Naive thymus-derived CD4-positive, alpha-beta T cell (primary cell): ENCODE measurements at regions not wholly inside any gene's neighbourhood (a gene's known extent, or its start where the extent isn't known, plus 50 kb on each side); places are given as distances from the start of the nearest gene placed in this dataset.
"Not testable (repeated sequence)": the region's sequence is repeated elsewhere in the genome, so short reads cannot be mapped to it uniquely, and the experiment has no call there.

ENCODE experiments used
- ATAC-seq: fragments of 150-1000 bp; cut with Tn5 transposase; 2 replicates; pipeline ENCODE4 v1.10.0; 2021; ENCODE audit warnings: mild to moderate bottlenecking, moderate library complexity
- CTCF ChIA-PET: fragments of 350-600 bp; sonication (Branson Sonifier 250); formaldehyde crosslinking; loops from one replicate; lab custom pipeline; 2021; ENCODE audit warnings: antibody characterized with exemption; lab: Charles Lee
- POLR2A ChIA-PET: fragments of 350-600 bp; sonication (Branson Sonifier 250); formaldehyde crosslinking; loops from one replicate; lab custom pipeline; 2021; ENCODE audit warnings: antibody characterized with exemption, inconsistent platforms; lab: Charles Lee
- DNase-seq, 9 donors: peaks; one replicate each; pipeline versions ENCODE4 v3.0.0 to v3.0.0-alpha.2; 2020 to 2022; ENCODE audit warnings: mixed read lengths in 1 of 9
- H3K27ac ChIP-seq: one replicate; pipeline ENCODE4 v1.7.0; 2013; ENCODE audit warnings: mild to moderate bottlenecking, low read depth, low read length, moderate library complexity
- H3K27me3 ChIP-seq, 2 donors: one replicate each; pipeline ENCODE4 v1.7.0; 2013; ENCODE audit warnings: low read length in 2 of 2, mild to moderate bottlenecking in 2 of 2, moderate library complexity in 2 of 2; ENCODE audit not compliant: control insufficient read depth in 2 of 2, insufficient read depth in 2 of 2
- H3K36me3 ChIP-seq, 3 experiments: 1 replicate in 2 of 3; 2 replicates in 1 of 3; pipeline ENCODE4 v1.7.0; 2013; ENCODE audit warnings: low read length in 3 of 3, mild to moderate bottlenecking in 3 of 3, moderate library complexity in 1 of 3; ENCODE audit not compliant: insufficient read depth in 3 of 3, control insufficient read depth in 2 of 3
- H3K4me1 ChIP-seq, 2 donors: one replicate each; pipeline ENCODE4 v1.7.0; 2013; ENCODE audit warnings: low read length in 2 of 2, mild to moderate bottlenecking in 2 of 2, moderate library complexity in 1 of 2; ENCODE audit not compliant: control insufficient read depth in 2 of 2, insufficient read depth in 2 of 2
- H3K4me3 ChIP-seq: 2 replicates; pipeline ENCODE4 v1.7.0; 2013; ENCODE audit warnings: mild to moderate bottlenecking, low read length
- H3K9me3 ChIP-seq, 3 experiments: 1 replicate in 2 of 3; 2 replicates in 1 of 3; pipeline ENCODE4 v1.7.0; 2013; ENCODE audit warnings: low read length in 3 of 3; ENCODE audit not compliant: control insufficient read depth in 2 of 3
- H3K27ac Mint-ChIP-seq, 9 donors: one replicate each; pipeline ENCODE4 v1.8.0; 2020 to 2022; ENCODE audit warnings: mixed read lengths in 9 of 9, mild to moderate bottlenecking in 8 of 9, moderate library complexity in 5 of 9, inconsistent platforms in 2 of 9
- H3K27me3 Mint-ChIP-seq, 5 donors: one replicate each; pipeline ENCODE4 v1.8.0; 2021 to 2022; ENCODE audit warnings: mixed read lengths in 5 of 5, mild to moderate bottlenecking in 1 of 5
- H3K36me3 Mint-ChIP-seq, 5 donors: one replicate each; pipeline ENCODE4 v1.8.0; 2020 to 2022; ENCODE audit warnings: mixed read lengths in 5 of 5, mild to moderate bottlenecking in 3 of 5, inconsistent platforms in 1 of 5
- H3K4me1 Mint-ChIP-seq, 7 donors: one replicate each; pipeline ENCODE4 v1.8.0; 2020 to 2022; ENCODE audit warnings: mixed read lengths in 7 of 7, mild to moderate bottlenecking in 3 of 7, inconsistent platforms in 1 of 7
- H3K4me3 Mint-ChIP-seq, 10 donors: one replicate each; pipeline ENCODE4 v1.8.0; 2020 to 2022; ENCODE audit warnings: mild to moderate bottlenecking in 10 of 10, mixed read lengths in 10 of 10, moderate library complexity in 6 of 10, inconsistent platforms in 2 of 10
- H3K9me3 Mint-ChIP-seq, 11 donors: one replicate each; pipeline ENCODE4 v1.8.0; 2020 to 2022; ENCODE audit warnings: mixed read lengths in 11 of 11, mild to moderate bottlenecking in 4 of 11, inconsistent platforms in 1 of 11, moderate library complexity in 1 of 11
- intact Hi-C, 2 donors: fragments of 100-400 bp; cut with micrococcal nuclease; formaldehyde crosslinking; loops; one replicate each; pipeline ENCODE4 v1.15.1; 2023

- no peaks in the 10 kb centered on the region for H3K27me3 Mint-ChIP-seq
- H3K4me3 Mint-ChIP-seq: no peak overlapping the region
- peaks cover 0 to 7% (median 0%) of the 10 kb centered on the region in 11 donors for H3K9me3 Mint-ChIP-seq
- DNase-seq (no peak), ATAC-seq (no peak)
- H3K4me1 ChIP-seq: no peaks in the 10 kb centered on the region
- no peaks in the 10 kb centered on the region for H3K4me1 Mint-ChIP-seq
- intact Hi-C loops: no loop called here
- no peak overlapping the region for H3K27ac ChIP-seq
- no peaks in the 10 kb centered on the region for H3K36me3 Mint-ChIP-seq
- ChIA-PET POLR2A (interaction anchor here (0.7 kb wide), 1 partner anchor 348 kb away, joined by 3 read pairs; no protein-coding TSS in a partner anchor), CTCF (no interaction called here)
- H3K9me3 ChIP-seq: no peaks in the 10 kb centered on the region
- H3K4me3 ChIP-seq: no peak overlapping the region
- no peaks in the 10 kb centered on the region for H3K27me3 ChIP-seq
- H3K36me3 ChIP-seq: no peaks in the 10 kb centered on the region
- H3K27ac Mint-ChIP-seq: no peak overlapping the region
These were observed 2022.0 kb upstream of the CELF4 start for GRCh38 chr18:39587586-39587985.

- peaks cover 0 to 7% (median 0%) of the 10 kb centered on the region in 11 donors for H3K9me3 Mint-ChIP-seq
- H3K36me3 ChIP-seq: no peaks in the 10 kb centered on the region
- intact Hi-C loops: no loop called here
- no peaks in the 10 kb centered on the region for H3K36me3 Mint-ChIP-seq
- no peak overlapping the region for H3K4me3 ChIP-seq
- H3K4me1 ChIP-seq: no peaks in the 10 kb centered on the region
- no peak overlapping the region for H3K27ac ChIP-seq
- H3K27me3 Mint-ChIP-seq: no peaks in the 10 kb centered on the region
- H3K9me3 ChIP-seq: no peaks in the 10 kb centered on the region
- H3K4me3 Mint-ChIP-seq: no peak overlapping the region
- ATAC-seq: no peak
- H3K27me3 ChIP-seq: no peaks in the 10 kb centered on the region
- no peak overlapping the region for H3K27ac Mint-ChIP-seq
- no peak for DNase-seq
- H3K4me1 Mint-ChIP-seq: no peaks in the 10 kb centered on the region
- POLR2A ChIA-PET: no interaction called here
- CTCF ChIA-PET: no interaction called here
These were observed 2021.1 kb upstream of the CELF4 start for GRCh38 chr18:39586741-39587140.

- H3K4me1 Mint-ChIP-seq: no peaks in the 10 kb centered on the region
- no peak for DNase-seq
- no peak for ATAC-seq
- Histone ChIP-seq H3K27me3 (no peaks in the 10 kb centered on the region), H3K4me3 (no peak overlapping the region), H3K36me3 (no peaks in the 10 kb centered on the region), H3K9me3 (no peaks in the 10 kb centered on the region), H3K27ac (no peak overlapping the region), H3K4me1 (no peaks in the 10 kb centered on the region)
- H3K4me3 Mint-ChIP-seq: no peak overlapping the region
- no peaks in the 10 kb centered on the region for H3K27me3 Mint-ChIP-seq
- intact Hi-C loops: loop anchor here in 1 of 2 donors (5.0 kb wide), 1 partner anchor 1798 kb away; no protein-coding TSS in a partner anchor
- H3K9me3 Mint-ChIP-seq: peaks cover 0 to 13% (median 3%) of the 10 kb centered on the region in 11 donors
- H3K36me3 Mint-ChIP-seq: no peaks in the 10 kb centered on the region
- no peak overlapping the region for H3K27ac Mint-ChIP-seq
- ChIA-PET POLR2A (no interaction called here), CTCF (interaction anchor here (0.6 kb wide), 1 partner anchor 37 kb away, joined by 4 read pairs; no protein-coding TSS in a partner anchor)
These were observed 2009.3 kb upstream of the CELF4 start for GRCh38 chr18:39574897-39575296.

- Histone ChIP-seq H3K4me3 (no peak overlapping the region), H3K27ac (no peak overlapping the region), H3K9me3 (no peaks in the 10 kb centered on the region), H3K36me3 (no peaks in the 10 kb centered on the region), H3K27me3 (no peaks in the 10 kb centered on the region), H3K4me1 (no peaks in the 10 kb centered on the region)
- Mint-ChIP-seq H3K27ac (no peak overlapping the region), H3K4me1 (no peaks in the 10 kb centered on the region), H3K9me3 (peaks cover 0 to 10% (median 2%) of the 10 kb centered on the region in 11 donors), H3K27me3 (no peaks in the 10 kb centered on the region), H3K4me3 (no peak overlapping the region), H3K36me3 (no peaks in the 10 kb centered on the region)
- DNase-seq (no peak), ATAC-seq (no peak)
- intact Hi-C loops: loop anchor here in 1 of 2 donors (5.0 kb wide), 1 partner anchor 1794 kb away; no protein-coding TSS in a partner anchor
- POLR2A ChIA-PET: no interaction called here
- CTCF ChIA-PET: no interaction called here
These were observed 2005.9 kb upstream of the CELF4 start for GRCh38 chr18:39571511-39571910.

DNA sequence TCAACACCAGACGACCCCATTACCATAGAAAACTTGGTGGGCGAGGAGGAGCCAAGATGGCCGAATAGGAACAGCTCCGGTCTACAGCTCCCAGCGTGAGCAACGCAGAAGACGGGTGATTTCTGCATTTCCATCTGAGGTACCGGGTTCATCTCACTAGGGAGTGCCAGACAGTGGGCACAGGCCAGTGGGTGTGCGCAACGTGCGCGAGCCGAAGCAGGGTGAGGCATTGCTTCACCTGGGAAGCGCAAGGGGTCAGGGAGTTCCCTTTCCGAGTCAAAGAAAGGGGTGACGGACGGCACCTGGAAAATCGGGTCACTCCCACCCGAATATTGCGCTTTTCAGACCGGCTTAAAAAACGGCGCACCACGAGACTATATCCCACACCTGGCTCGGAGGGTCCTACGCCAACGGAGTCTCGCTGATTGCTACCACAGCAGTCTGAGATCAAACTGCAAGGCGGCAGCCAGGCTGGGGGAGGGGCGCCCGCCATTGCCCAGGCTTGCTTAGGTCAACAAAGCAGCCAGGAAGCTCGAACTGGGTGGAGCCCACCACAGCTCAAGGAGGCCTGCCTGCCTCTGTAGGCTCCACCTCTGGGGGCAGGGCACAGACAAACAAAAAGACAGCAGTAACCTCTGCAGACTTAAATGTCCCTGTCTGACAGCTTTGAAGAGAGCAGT is 2000.1 kb upstream of the CELF4 start:
- H3K9me3 Mint-ChIP-seq: peaks cover 0 to 11% (median 6%) of the 10 kb centered on the region in 11 donors
- H3K27ac ChIP-seq, H3K27ac Mint-ChIP-seq, H3K9me3 ChIP-seq, H3K36me3 ChIP-seq, intact Hi-C loops, H3K4me1 ChIP-seq, H3K4me3 Mint-ChIP-seq, ATAC-seq, H3K27me3 Mint-ChIP-seq, POLR2A ChIA-PET, H3K27me3 ChIP-seq, H3K4me3 ChIP-seq, H3K4me1 Mint-ChIP-seq, DNase-seq, H3K36me3 Mint-ChIP-seq: not testable (repeated sequence)
- CTCF ChIA-PET: interaction anchor here (0.6 kb wide), 1 partner anchor 11 kb away, joined by 3 read pairs; no protein-coding TSS in a partner anchor

- no peaks in the 10 kb centered on the region for H3K36me3 ChIP-seq
- CTCF ChIA-PET: no interaction called here
- no peaks in the 10 kb centered on the region for H3K4me1 ChIP-seq
- no peaks in the 10 kb centered on the region for H3K4me1 Mint-ChIP-seq
- intact Hi-C loops: no loop called here
- no peak for DNase-seq
- no peaks in the 10 kb centered on the region for H3K27me3 ChIP-seq
- H3K27ac ChIP-seq: no peak overlapping the region
- H3K9me3 Mint-ChIP-seq: peaks cover 0 to 11% (median 6%) of the 10 kb centered on the region in 11 donors
- no peaks in the 10 kb centered on the region for H3K36me3 Mint-ChIP-seq
- ATAC-seq: no peak
- no peaks in the 10 kb centered on the region for H3K27me3 Mint-ChIP-seq
- no peaks in the 10 kb centered on the region for H3K9me3 ChIP-seq
- no peak overlapping the region for H3K4me3 Mint-ChIP-seq
- POLR2A ChIA-PET: no interaction called here
- no peak overlapping the region for H3K4me3 ChIP-seq
- no peak overlapping the region for H3K27ac Mint-ChIP-seq
These were observed 1999.1 kb upstream of the CELF4 start for GRCh38 chr18:39564716-39565115.

DNA sequence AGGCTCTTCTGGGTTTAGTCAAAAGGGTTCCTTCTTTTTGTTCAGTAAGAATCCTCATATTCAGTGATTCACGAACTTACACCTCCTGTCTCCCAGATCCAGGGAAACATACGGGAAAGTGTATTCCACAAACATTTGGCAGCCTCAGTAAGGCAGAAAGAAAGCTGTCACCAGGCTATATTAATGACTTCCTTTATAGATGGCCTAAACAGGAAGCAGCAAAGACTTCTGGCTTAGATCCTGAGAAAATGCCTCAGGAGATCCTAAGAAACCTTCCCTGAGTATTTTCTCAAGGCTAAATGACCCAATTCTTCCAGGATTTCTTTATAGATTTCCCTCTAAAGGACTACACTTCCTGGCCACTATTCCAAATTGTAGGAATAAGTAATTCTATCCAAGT is 1995.5 kb upstream of the CELF4 start:
- Histone ChIP-seq H3K4me1 (no peaks in the 10 kb centered on the region), H3K4me3 (no peak overlapping the region), H3K27me3 (no peaks in the 10 kb centered on the region), H3K27ac (no peak overlapping the region), H3K36me3 (no peaks in the 10 kb centered on the region), H3K9me3 (no peaks in the 10 kb centered on the region)
- ATAC-seq: no peak
- H3K9me3 Mint-ChIP-seq: peaks cover 0 to 11% (median 7%) of the 10 kb centered on the region in 11 donors
- no peaks in the 10 kb centered on the region for H3K4me1 Mint-ChIP-seq
- H3K27ac Mint-ChIP-seq: no peak overlapping the region
- POLR2A ChIA-PET: no interaction called here
- CTCF ChIA-PET: no interaction called here
- H3K27me3 Mint-ChIP-seq: no peaks in the 10 kb centered on the region
- intact Hi-C loops: no loop called here
- no peak for DNase-seq
- no peak overlapping the region for H3K4me3 Mint-ChIP-seq
- no peaks in the 10 kb centered on the region for H3K36me3 Mint-ChIP-seq
